Loucy (cell line): ENCODE measurements at regions not wholly inside any gene's neighbourhood (a gene's known extent, or its start where the extent isn't known, plus 50 kb on each side); places are given as distances from the start of the nearest gene placed in this dataset.

ENCODE experiments used
- CTCF ChIP-seq: fragments of 200-600 bp; sonication (generic); conservative IDR thresholded peaks from 2 replicates; pipeline ENCODE4 v1.5.1; 2014; ENCODE audit warnings: mild to moderate bottlenecking, antibody characterized with exemption, low read length
- EZH2phosphoT487 ChIP-seq: fragments of 200-600 bp; IDR thresholded peaks from 2 replicates; pipeline ENCODE4 v1.6.1; 2018; ENCODE audit warnings: antibody characterized with exemption, mild to moderate bottlenecking, moderate library complexity, borderline replicate concordance

- TF ChIP-seq CTCF (no peak), EZH2phosphoT487 (no peak)
Observed at GRCh38 chr2:66865161-66865560, 430.2 kb downstream of the MEIS1 start.
